ENCODE measurements at regions not wholly inside any gene's neighbourhood (a gene's known extent, or its start where the extent isn't known, plus 50 kb on each side); places are given as distances from the start of the nearest gene placed in this dataset.

GRCh38 chr18:64852281-64852680 lies 703.4 kb upstream of the LINC00305 start:
- TF ChIP-seq CTCF (IDR thresholded peaks at IDR 0.05) = no peak
- no peak for TF ChIP-seq POLR2A (IDR thresholded peaks at IDR 0.05)
